Right cardiac atrium (tissue), 5 donors: ENCODE measurements at regions not wholly inside any gene's neighbourhood (a gene's known extent, or its start where the extent isn't known, plus 50 kb on each side); places are given as distances from the start of the nearest gene placed in this dataset.
"Not testable (repeated sequence)": the region's sequence is repeated elsewhere in the genome, so short reads cannot be mapped to it uniquely, and the experiment has no call there.

ENCODE experiments used
- ATAC-seq, 2 donors: fragments of 200-7000 bp; cut with Tn5 transposase; one replicate each; pipeline versions ENCODE4 v1.8.0 to v1.9.1; 2020; ENCODE audit warnings: moderate library complexity in 2 of 2, mild to moderate bottlenecking in 1 of 2
- DNase-seq, 3 donors: peaks; one replicate each; pipeline ENCODE4 v3.0.0-alpha.2; 2020
- H3K27ac ChIP-seq: one replicate; pipeline ENCODE4 v1.5.1; 2013; ENCODE audit warnings: mild to moderate bottlenecking, low read length, control low read depth, moderate library complexity
- H3K27me3 ChIP-seq: one replicate; pipeline ENCODE4 v1.6.1; 2013; ENCODE audit not compliant: control insufficient read depth, insufficient read depth
- H3K4me1 ChIP-seq: one replicate; pipeline ENCODE4 v1.6.1; 2013; ENCODE audit warnings: low read length; ENCODE audit not compliant: control insufficient read depth, insufficient read depth
- H3K4me3 ChIP-seq: one replicate; pipeline ENCODE4 v1.5.1; 2013; ENCODE audit warnings: low read length, control low read depth
- H3K9me3 ChIP-seq: one replicate; pipeline ENCODE4 v1.6.1; 2013; ENCODE audit warnings: low read length; ENCODE audit not compliant: control insufficient read depth
- WGBS: extraction: QIAGEN DNeasy Blood & Tissue Kit; methylation state at CpG from one replicate; pipeline ENCODE4 v1.1.7; 2013; 5-methylcytosine and 5-hydroxymethylcytosine counted together
- intact Hi-C, 4 donors: fragments of 100-400 bp; cut with DNase I; formaldehyde crosslinking; loops; one replicate each; pipeline versions ENCODE4 v1.11.0 to v1.14.0; 2022 to 2023
- donor health status: healthy with polysubstance abuse.
- donor health status: DM: no; HTN: yes; CAD: no.
- donor health status: DM: no; HTN: no; CAD: no.
- donor health status: DM: no; HTN: yes; CAD: no; lungs with severe emphysema.
- donor health status: DM: yes; HTN: yes; CAD: no.

DNA sequence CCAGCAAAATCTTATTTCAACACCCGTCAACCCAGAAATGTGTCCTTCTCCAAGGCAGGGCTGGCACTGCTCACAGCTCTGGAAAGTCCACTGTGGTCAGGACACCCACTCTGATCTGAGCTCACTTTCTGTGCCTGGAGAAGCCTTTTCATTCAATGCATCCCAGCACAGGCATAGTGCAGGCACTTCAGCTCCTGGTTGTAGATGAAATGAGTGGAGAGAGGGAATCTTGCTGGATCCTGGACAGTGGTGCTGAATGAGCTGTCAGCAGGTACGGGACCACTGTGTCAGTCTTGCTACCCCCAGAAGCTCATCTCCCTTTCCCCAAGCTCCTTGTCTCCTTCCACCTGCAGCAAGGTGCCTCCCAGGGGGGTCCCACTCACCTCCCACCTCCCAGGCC lies 86.1 kb upstream of the SALL1 start:
- no peaks in the 10 kb centered on the region for H3K27me3 ChIP-seq
- WGBS, result 64% methylated on average over 2 of the region's 2 CpGs
- no peaks in the 10 kb centered on the region for H3K4me1 ChIP-seq

DNA sequence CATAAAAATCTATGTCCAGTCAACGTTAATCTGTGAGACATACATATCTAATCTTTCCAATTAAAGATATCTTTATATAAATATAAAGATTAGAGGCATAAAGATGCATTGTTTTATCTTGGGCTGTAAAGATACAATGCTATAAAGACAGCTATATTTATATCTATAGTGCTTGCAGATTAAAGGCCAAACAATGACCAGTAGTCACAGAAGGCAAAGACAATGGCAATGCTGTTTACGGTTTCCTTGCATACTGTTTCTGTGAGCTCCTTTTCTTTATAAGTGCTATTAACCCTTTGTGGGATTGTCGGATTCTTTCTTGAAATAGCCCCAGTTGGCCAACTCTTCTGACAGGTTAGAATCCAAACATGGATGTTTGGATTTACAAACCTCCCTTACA lies 85.5 kb upstream of the SALL1 start:
- H3K4me3 ChIP-seq, result no peak overlapping the region
- H3K27me3 ChIP-seq, result no peaks in the 10 kb centered on the region
- WGBS, result 30% methylated on average over 3 of the region's 3 CpGs
- no peak for ATAC-seq
- H3K9me3 ChIP-seq, result no peaks in the 10 kb centered on the region
- no peak overlapping the region for H3K27ac ChIP-seq
- intact Hi-C loops, result no loop called here
- H3K4me1 ChIP-seq, result no peaks in the 10 kb centered on the region
- no peak for DNase-seq

More for the DNA sequence above, 86.1 kb upstream of the SALL1 start:
- no peaks in the 10 kb centered on the region for H3K9me3 ChIP-seq
- no peak overlapping the region for H3K4me3 ChIP-seq
- intact Hi-C loops, result no loop called here
- ATAC-seq, result no peak
- DNase-seq, result no peak
- H3K27ac ChIP-seq, result no peak overlapping the region

DNA sequence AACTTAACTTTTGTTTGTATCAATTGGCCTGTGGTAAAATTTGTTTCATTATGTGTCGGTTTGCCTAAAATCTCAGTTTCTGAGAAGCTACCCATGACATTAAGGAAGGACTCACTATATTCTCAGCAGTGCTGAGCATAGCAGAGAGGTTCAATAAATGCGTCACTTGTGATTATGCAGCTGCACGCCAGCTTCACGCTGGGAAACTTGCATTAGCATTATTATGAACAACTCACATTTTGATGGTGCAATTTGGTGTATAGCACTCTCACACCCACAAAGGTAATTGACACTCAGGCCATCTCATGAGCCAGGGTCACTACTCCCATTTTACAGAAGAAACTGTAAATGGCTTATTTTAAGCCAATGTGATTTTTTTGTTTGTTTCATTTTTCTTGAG lies 80.6 kb upstream of the SALL1 start:
- no peak overlapping the region for H3K4me3 ChIP-seq
- 80% methylated on average over 4 of the region's 4 CpGs for WGBS
- H3K9me3 ChIP-seq, result no peaks in the 10 kb centered on the region
- no peaks in the 10 kb centered on the region for H3K27me3 ChIP-seq
- H3K4me1 ChIP-seq, result no peaks in the 10 kb centered on the region
- intact Hi-C loops, result no loop called here
- DNase-seq (no peak), ATAC-seq (no peak)
- no peak overlapping the region for H3K27ac ChIP-seq

DNA sequence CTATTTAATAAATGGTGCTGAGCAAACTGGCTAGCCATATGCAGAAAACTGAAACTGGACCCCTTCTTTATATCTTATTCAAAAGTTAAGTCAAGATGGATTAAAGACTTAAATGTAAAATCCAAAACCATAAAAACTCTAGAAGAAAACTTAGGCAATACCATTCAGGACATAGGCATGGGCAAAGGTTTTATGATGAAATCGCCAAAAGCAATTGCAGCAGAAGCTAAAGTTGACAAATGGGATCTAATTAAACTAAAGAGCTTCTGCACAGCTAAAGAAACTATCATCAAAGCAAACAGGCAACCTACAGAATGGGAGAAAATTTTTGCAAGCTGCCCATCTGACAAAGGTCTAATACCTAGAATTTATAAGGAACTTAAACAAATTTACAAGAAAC lies 79.0 kb upstream of the SALL1 start:
- ATAC-seq, result not testable (repeated sequence)

DNA sequence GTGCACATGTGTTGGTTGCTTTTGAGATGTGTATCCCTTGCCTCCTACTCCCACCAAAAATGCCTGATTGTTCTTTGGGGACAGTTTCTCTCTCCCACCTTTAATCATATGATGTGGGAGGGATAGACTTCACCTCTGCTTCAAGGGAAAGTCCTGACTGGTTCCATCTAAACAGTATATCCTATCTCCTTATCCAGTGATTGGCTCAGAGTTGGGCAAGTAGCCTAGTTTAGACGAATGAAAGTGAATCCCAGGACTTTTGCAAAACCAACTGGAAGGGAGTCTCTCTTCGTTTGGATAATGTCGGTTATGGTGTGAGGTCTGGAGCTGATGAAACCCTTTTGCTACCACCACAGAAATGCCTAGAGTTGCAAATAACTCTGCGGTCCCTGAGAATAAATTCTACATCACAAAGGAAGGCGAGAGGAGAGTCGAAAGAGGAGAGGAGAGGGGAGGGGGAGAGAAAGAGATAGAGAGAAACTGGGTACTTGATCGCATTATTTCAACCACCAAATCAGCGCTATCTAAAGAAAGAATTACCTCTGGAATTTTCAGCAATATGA lies 77.1 kb upstream of the SALL1 start:
- no peaks in the 10 kb centered on the region for H3K4me1 ChIP-seq
- no peaks in the 10 kb centered on the region for H3K9me3 ChIP-seq
- no peak for ATAC-seq
- H3K4me3 ChIP-seq, result no peak overlapping the region
- H3K27ac ChIP-seq, result no peak overlapping the region
- DNase-seq, result no peak
- intact Hi-C loops, result no loop called here
- WGBS, result 61% methylated on average over 8 of the region's 8 CpGs
- H3K27me3 ChIP-seq, result no peaks in the 10 kb centered on the region

More for the DNA sequence above, 79.0 kb upstream of the SALL1 start:
- H3K27me3 ChIP-seq, H3K4me3 ChIP-seq, intact Hi-C loops, DNase-seq, H3K4me1 ChIP-seq, H3K27ac ChIP-seq, H3K9me3 ChIP-seq: not testable (repeated sequence)
- 72% methylated on average over 1 of the region's 1 CpG for WGBS

DNA sequence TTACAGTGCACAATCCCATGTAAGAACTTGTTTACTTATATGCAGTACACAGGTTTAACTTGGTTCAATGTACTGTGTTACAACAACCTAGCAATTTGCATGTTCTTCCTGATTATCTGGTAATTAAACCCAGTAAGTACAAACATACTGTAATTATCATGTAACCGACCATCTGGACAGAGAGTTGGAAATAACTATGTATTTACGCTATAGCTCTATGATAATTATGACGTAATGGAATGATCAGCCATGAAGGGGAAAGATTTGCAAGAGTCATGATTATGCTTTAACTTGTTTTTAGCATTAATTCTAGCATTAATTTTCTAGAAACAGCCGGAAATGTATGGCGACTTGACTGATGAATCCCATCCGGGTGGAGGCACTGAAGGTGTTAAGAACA lies 74.8 kb upstream of the SALL1 start:
- intact Hi-C loops, result no loop called here
- Histone ChIP-seq H3K4me1 (no peaks in the 10 kb centered on the region), H3K27me3 (no peaks in the 10 kb centered on the region)

DNA sequence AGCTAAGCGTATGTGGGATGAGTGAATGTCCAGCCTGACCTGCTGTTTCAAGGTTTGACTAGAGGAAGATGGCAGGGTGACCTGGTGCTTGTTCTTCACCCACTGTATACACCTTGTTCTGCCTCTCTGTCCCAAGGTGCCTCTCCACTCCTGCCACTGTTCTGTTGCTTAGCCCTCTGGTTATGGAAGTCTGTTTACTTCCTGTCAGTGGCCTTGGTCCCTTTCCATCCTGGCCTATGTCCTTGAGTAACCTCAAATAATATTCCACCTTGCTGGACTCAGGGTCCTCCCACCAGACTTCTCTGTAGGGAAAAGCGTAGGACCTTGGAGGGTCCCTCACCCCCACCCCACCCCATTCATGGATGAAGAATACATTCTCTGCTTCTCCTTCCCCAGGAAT lies 73.2 kb upstream of the SALL1 start:
- intact Hi-C loops, result no loop called here
- Histone ChIP-seq H3K9me3 (no peaks in the 10 kb centered on the region), H3K27me3 (no peaks in the 10 kb centered on the region), H3K4me3 (no peak overlapping the region), H3K4me1 (no peaks in the 10 kb centered on the region), H3K27ac (no peak overlapping the region)
- DNase-seq (no peak), ATAC-seq (no peak)
- 91% methylated on average over 2 of the region's 2 CpGs for WGBS

More for the DNA sequence above, 74.8 kb upstream of the SALL1 start:
- H3K27ac ChIP-seq, result no peak overlapping the region
- 74% methylated on average over 6 of the region's 6 CpGs for WGBS
- no peak overlapping the region for H3K4me3 ChIP-seq
- ATAC-seq (no peak), DNase-seq (no peak)
- H3K9me3 ChIP-seq, result no peaks in the 10 kb centered on the region

DNA sequence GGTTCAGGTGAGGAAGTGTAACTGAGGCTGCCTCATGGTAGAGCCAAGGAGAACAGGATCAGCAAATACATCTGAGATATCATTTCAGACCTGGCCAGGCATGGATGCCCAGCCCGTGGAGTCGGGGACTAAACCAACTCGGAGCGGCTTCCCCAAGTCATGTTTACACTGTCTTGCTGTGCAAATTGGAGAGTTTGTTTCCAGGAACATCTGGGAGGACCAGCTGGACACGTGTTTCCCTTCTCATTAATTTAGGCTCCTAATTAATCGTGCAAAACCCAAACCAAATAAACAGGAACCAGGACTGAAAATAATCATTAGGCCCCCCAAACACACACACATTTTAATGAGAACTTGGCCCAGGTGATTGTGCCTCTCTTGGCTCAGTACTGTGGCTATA lies 70.9 kb upstream of the SALL1 start:
- DNase-seq (no peak), ATAC-seq (no peak)
- 83% methylated on average over 6 of the region's 6 CpGs for WGBS
- Histone ChIP-seq H3K4me3 (no peak overlapping the region), H3K4me1 (no peaks in the 10 kb centered on the region), H3K27me3 (no peaks in the 10 kb centered on the region), H3K27ac (no peak overlapping the region), H3K9me3 (no peaks in the 10 kb centered on the region)
- intact Hi-C loops, result no loop called here

DNA sequence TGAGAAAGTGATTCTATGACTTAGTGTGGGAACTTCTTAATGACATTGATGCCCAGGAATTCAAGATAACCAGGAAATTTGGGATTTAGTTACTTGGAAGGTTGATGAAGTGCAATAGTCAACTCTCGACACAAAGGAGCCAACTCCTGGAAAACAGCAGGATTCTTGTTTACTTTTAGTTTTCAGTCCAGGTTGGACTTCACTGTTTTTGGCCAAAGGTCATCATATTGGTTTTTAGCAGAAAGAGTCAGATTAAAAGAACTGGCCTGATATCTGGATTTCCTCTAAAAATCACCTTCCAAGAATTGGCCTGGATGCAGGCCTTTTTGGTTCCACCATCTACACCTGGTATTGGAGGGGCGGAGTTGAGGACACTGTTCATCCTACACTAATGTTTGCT lies 60.1 kb upstream of the SALL1 start:
- Histone ChIP-seq H3K4me1 (no peaks in the 10 kb centered on the region), H3K4me3 (no peak overlapping the region), H3K9me3 (no peaks in the 10 kb centered on the region), H3K27ac (no peak overlapping the region), H3K27me3 (no peaks in the 10 kb centered on the region)
- WGBS, result 66% methylated on average over 2 of the region's 2 CpGs
- intact Hi-C loops, result no loop called here
- DNase-seq (no peak), ATAC-seq (no peak)

DNA sequence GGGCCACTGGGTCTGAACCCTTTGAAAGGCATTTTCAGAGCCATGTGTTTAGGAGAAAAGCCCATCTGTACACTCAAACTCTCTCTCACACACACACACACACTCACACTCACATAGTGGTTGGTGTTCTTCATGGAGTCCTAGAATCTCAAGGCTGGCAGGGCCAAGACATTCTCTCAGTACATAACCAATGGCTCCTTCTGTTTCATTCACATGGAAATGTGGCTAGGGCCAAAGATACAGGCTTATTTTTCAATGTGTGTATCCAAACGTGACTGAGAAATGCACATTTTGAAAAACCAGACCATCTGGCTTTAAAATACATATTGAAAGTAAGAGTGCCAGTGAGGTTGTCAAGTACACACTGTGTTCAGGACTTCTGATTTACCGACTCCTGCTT lies 59.0 kb upstream of the SALL1 start:
- no peak for DNase-seq
- no peak overlapping the region for H3K27ac ChIP-seq
- no peaks in the 10 kb centered on the region for H3K27me3 ChIP-seq
- no peaks in the 10 kb centered on the region for H3K4me1 ChIP-seq
- WGBS, result 62% methylated on average over 2 of the region's 2 CpGs
- ATAC-seq, result no peak
- H3K9me3 ChIP-seq, result no peaks in the 10 kb centered on the region
- intact Hi-C loops, result no loop called here
- no peak overlapping the region for H3K4me3 ChIP-seq

DNA sequence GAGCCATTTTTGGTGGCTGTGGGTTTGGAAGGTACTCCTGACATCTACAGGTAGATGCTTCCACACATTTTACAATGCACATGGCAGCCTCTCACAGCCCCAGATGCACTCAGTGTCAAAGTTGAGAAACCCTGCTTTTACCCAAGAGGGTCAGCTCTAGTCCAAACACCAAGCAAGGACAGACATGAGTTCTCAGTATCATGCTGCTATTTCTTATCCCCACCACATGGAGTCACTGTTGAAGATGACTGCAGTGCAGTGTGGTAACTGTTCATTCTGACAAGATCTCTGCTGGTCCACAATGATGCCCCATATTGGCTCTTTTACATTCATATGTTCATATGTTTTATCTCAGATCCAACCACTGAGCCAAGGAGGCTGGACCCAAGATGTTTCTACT lies 50.5 kb upstream of the SALL1 start:
- H3K27me3 ChIP-seq, result no peaks in the 10 kb centered on the region
- H3K9me3 ChIP-seq, result no peaks in the 10 kb centered on the region
- DNase-seq (no peak), ATAC-seq (no peak)
- intact Hi-C loops, result no loop called here
- no peak overlapping the region for H3K27ac ChIP-seq
- no peaks in the 10 kb centered on the region for H3K4me1 ChIP-seq
- no peak overlapping the region for H3K4me3 ChIP-seq
